Esophagus muscularis mucosa (tissue), 4 donors: ENCODE measurements at regions not wholly inside any gene's neighbourhood (a gene's known extent, or its start where the extent isn't known, plus 50 kb on each side); places are given as distances from the start of the nearest gene placed in this dataset.

Source experiments
- CTCF ChIP-seq, 3 experiments: fragments of 200-600 bp in 2 of 3; fragments of 450-650 bp in 1 of 3; sonication (generic) in 2 of 3; IDR thresholded peaks; one replicate each; pipeline ENCODE4 v1.5.1; 2017 to 2019; ENCODE audit warnings: antibody characterized with exemption in 3 of 3, mild to moderate bottlenecking in 2 of 3, moderate library complexity in 1 of 3
- EP300 ChIP-seq: sonication (generic); formaldehyde crosslinking; IDR thresholded peaks from one replicate; pipeline ENCODE4 v1.6.1; 2017; ENCODE audit warnings: antibody characterized with exemption
- POLR2A ChIP-seq: fragments of 450-650 bp; IDR thresholded peaks from one replicate; pipeline ENCODE4 v1.6.1; 2017; ENCODE audit warnings: antibody characterized with exemption, moderate library complexity, mild to moderate bottlenecking, low read depth
- POLR2AphosphoS5 ChIP-seq, 2 donors: sonication (generic); formaldehyde crosslinking; IDR thresholded peaks; one replicate each; pipeline ENCODE4 v1.6.1; 2017; ENCODE audit warnings: antibody characterized with exemption in 2 of 2

GRCh38 chr6:6781172-6781872, 192.8 kb downstream of the LY86 start:
- TF ChIP-seq CTCF (IDR thresholded peaks at IDR 0.05) (no peak), POLR2A (no peak), POLR2AphosphoS5 (IDR thresholded peaks at IDR 0.05) (no peak), EP300 (no peak)
